DMS53 treated with DMSO at 0.1 percent for 48 hours (cell line): ENCODE measurements at regions not wholly inside any gene's neighbourhood (a gene's known extent, or its start where the extent isn't known, plus 50 kb on each side); places are given as distances from the start of the nearest gene placed in this dataset.
"Not testable (repeated sequence)": the region's sequence is repeated elsewhere in the genome, so short reads cannot be mapped to it uniquely, and the experiment has no call there.

Experiments
- DNase-seq: peaks from one replicate; lab custom pipeline; 2025; ENCODE audit not compliant: unreplicated experiment; lab: John Stamatoyannopoulos, UW

- no peak for DNase-seq
Measured at GRCh38 chr1:213416461-213417224, 365.6 kb downstream of the RPS6KC1 start.

- DNase-seq, result no peak
Measured at GRCh38 chr1:213417225-213417820, 366.3 kb downstream of the RPS6KC1 start.

GRCh38 chr1:213417846-213418245, 366.8 kb downstream of the RPS6KC1 start:
- no peak for DNase-seq

- DNase-seq, result no peak
Measured at GRCh38 chr1:213418268-213419071, 367.4 kb downstream of the RPS6KC1 start.

GRCh38 chr1:213419401-213420030, 368.5 kb downstream of the RPS6KC1 start:
- DNase-seq, result no peak

DNA sequence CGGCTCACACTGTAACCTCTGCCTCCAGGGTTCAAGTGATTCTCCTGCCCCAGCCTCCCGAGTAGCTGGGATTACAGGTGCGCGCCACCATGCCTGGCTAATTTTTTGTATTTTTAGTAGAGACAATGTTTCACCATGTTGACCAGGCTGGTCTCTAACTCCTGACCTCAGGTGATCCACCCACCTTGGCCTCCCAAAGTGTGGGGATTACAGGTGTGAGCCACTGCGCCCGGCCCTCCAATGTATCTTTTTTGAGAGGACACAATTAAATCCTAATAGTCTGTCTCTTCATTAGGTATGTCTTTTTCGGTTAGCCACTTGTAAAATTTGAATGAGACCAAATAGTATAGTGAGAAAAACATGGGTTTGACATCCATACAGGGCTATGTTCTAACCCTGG, 370.1 kb downstream of the RPS6KC1 start:
- not testable (repeated sequence) for DNase-seq

DNA sequence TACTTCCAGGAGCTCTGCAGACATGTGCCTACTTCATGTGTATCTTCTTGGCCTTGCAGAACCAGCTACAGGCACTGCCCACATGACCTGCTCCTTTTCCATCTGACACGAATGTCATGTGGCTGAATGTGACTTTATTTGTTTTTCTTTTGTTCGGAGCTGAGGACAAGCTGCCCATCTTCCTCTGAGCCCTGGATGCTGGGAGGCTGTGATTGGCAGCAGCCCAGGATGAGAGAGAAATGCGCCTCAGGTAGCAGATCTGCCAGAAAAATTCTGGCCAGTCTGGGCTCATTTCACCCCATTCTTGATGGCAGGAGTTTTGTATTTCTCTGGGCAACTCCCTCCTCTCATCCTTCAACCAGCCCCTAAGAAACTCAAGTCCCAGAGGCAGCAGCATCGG, 372.0 kb downstream of the RPS6KC1 start:
- DNase-seq, result no peak

GRCh38 chr1:213423605-213424004, 372.6 kb downstream of the RPS6KC1 start:
- no peak for DNase-seq

DNA sequence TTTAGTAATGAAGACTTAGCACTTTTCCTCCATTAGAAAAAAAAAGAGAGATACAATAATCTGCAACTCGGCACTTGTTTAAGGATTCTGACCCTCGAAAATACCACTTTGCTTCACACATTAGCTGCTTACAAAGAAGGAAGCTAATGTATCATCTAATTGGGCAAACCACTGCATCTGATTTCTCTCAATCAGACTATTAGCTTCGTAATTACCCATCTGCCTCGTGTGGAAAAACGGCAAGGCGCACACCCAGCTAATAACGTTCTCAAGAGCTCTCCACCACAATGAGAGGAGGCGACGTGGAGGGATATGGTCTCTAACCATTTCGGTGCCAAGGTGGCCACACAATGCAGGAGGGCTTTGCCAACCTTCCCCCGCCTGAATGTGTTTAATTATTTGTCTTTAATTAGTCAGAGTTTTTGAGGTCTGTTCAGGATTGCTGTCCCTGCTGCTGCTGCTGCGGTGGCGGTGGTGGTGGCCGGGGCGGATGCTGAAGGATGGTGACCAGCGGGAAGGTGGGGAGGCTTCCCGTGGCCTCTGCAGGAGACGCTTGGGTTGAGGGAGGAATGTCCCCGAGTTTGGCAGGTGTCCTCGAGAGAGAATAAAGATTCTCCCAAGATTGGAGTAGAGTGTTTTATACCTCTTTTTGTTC, 374.5 kb downstream of the RPS6KC1 start:
- no peak for DNase-seq

DNA sequence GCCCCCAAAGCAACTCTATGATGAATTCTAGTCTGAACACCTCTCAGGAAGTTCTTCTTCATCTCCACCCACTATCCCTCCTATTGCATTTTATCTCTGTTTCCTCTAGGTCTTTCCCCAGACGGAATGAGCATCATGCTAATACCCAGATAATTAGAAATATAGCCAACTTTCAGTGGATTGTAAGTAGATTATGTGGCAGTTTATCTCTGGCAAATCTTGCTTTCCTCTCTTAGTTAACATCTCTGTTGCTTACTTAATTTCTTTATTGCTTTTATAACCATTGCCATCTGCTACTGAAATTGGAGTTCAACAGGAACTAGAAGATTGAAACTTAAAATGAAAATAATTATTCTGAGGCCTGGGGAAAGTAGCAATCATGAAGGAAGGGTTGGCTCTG, 378.6 kb downstream of the RPS6KC1 start:
- no peak for DNase-seq

DNA sequence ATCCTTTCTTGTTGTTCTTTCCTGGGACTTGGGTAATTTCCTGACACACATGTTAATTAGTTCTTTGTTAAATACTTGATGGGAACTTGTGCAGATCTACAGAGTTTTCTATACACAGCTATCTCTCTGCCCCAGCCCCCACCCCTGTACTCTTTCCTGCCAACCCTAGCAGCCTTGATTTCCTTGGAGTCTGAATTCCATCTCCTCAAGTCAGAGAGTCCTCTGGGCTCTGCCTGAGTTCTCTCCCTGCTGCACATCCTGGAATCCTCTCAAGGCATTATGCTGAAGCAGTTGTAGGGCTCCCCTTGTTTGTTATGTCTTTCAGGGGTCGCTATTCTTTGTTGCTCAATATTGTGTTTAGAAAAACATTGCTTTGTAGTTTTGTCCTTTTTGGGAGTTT, 384.7 kb downstream of the RPS6KC1 start:
- DNase-seq, result no peak

DNA sequence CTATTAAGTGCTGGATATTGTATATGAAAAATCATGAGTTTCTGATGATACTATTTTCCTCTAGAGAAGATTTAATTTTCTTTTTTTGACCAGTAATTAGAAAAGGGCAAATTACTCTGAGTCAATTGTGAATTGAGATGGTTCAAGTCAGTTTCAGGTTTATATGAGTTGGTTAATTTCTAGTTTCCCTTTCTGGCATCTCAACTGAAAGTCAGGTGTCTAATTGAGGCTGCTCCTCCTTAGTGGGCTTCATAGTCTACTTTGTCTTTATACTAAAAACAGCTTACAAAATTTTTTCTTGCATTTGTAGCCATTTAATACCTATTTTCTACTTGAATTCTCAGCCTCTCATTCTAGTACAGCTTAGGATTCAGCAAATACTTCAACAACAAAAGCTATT, 387.3 kb downstream of the RPS6KC1 start:
- no peak for DNase-seq

GRCh38 chr1:213439703-213440102, 388.7 kb downstream of the RPS6KC1 start:
- DNase-seq, result no peak

DNA sequence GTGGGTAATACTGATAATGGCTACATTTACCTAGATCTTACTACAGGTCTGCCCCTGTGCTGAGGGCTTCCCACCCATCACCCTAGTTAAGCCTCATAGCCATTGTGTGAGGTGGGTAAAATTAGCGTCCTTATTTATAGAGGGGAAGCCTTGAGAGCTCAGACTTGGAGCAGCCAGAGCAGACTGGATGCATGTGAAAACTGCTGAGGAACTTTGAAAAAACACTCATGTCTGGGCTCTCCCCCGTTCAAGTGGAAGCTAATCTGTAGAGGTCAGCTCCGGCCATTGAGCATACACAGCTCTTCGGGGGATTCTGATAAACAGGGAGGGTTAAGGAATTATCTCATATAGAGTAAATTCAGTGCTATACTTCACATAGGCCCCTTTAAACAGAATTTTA, 389.7 kb downstream of the RPS6KC1 start:
- DNase-seq, result no peak

- no peak for DNase-seq
Measured at GRCh38 chr1:213443415-213443814, 392.4 kb downstream of the RPS6KC1 start.

DNA sequence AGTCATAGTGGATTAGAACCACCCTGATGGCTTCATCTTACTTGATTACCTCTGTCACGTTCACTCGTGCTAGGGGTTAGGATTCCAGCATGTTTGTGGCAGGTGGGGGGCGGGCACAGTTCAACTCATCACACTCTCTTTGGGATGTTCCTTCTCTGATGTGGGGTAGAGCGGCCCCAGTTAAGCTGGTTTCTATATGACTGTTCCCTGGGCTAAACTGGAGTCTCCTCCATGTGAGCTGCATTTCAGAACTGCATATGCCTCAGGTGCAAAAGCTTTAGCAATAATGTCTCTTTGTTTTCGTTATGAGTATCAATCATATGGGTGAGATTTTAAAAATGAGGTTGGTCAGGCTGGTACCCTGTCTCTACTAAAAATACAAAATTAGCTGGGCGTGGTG, 393.2 kb downstream of the RPS6KC1 start:
- DNase-seq, result no peak

- DNase-seq, result no peak
Measured at GRCh38 chr1:213446496-213446895, 395.5 kb downstream of the RPS6KC1 start.

- no peak for DNase-seq
Measured at GRCh38 chr1:213448360-213448759, 397.3 kb downstream of the RPS6KC1 start.

DNA sequence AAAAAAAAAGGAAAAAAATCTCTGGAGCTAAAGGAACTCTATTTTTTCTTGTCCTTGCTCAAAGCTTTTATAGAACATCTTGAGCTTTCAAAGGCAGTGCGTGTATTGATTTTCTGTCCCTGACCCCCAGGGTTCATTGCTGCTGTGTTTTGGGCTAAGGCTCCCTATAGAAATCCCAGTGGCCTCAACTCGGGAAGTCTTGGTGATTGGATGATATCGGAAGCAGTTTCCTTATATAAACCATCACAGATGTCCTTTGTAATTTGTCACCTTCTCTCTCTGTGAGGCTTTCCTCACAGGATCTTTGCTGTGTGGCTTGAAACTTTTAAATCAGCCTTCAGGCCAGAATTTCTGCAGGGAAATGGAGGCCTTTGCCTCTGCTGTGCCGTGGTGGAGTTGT, 397.7 kb downstream of the RPS6KC1 start:
- DNase-seq, result no peak

DNA sequence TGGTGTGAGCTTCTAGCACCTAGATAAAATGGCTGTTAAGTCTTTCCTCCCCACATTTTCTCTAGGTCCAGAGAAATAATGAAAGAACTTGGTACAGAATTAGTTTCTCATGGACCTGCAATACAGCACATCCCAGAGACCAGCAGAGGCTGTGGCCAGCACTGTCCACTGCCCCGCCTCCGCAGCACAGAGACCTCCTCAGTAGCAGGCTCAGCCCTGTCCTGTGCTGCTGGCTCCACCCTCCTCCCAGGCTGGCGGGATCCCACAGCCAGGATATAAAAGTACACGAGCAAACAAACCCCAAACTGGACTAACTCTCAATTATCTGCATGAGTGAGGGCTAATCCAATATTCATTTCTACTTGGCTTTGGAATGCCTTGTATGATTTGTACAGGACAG, 401.5 kb downstream of the RPS6KC1 start:
- no peak for DNase-seq

GRCh38 chr1:213457186-213457585, 406.1 kb downstream of the RPS6KC1 start:
- DNase-seq, result no peak
